Stimulated activated CD8-positive, alpha-beta memory T cell treated with anti-CD3 and anti-CD28 coated beads, Interleukin-7, amount 100 ng/mL, for 48 hours (primary cell): ENCODE measurements at regions not wholly inside any gene's neighbourhood (a gene's known extent, or its start where the extent isn't known, plus 50 kb on each side); places are given as distances from the start of the nearest gene placed in this dataset.

Source experiments
- DNase-seq, 2 donors: peaks; one replicate each; pipeline ENCODE4 v3.0.0-alpha.2; 2020; ENCODE audit warnings: low read depth in 1 of 2; ENCODE audit errors: extremely low read depth in 1 of 2

- DNase-seq, result no peak
These were observed 118.1 kb downstream of the ZNF621 start for GRCh38 chr3:40642812-40643211.

DNA sequence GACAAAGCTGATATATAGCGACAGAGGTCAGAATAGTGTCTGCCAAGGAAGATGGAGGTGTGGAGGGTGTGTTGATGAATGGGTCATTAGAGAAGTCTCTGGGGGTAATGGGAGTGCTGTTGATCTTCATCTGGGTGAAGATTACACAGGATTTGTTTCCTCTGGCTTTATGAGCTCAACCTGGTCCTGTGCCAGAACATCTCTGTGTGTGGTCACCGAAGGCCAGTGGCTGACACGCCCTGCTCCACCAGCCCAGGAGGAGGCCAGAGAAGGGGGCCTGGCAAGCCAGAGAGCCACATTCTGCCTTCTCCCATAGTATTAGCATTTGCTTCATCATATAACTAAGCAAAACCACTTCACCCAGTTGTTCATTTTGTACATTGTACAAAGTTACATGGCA, 121.1 kb downstream of the ZNF621 start:
- no peak for DNase-seq

GRCh38 chr3:40649346-40649745, 124.6 kb downstream of the ZNF621 start:
- no peak for DNase-seq

GRCh38 chr3:40652072-40652471, 127.3 kb downstream of the ZNF621 start:
- no peak for DNase-seq

- no peak for DNase-seq
These were observed 128.2 kb downstream of the ZNF621 start for GRCh38 chr3:40653001-40653400.

DNA sequence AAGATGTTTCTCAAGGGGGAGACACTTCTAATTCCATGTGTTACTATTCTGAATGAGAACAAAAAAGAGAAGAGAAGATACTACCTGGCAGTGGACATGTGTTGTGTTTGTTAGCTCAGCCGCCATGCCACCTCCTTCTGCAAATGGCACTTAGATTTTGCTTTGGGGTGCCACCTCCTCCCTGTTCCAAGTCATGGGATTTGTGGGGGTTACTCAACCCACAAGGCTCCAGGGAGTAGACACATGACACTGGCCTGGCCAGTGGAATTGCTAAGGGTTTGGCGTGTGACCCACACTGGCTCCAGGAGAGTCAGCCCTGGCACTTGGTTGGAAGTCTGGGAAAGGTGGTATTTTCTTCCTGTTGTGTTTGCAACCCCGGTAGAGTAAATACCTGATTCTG, 129.1 kb downstream of the ZNF621 start:
- no peak for DNase-seq

GRCh38 chr3:40655551-40655950, 130.8 kb downstream of the ZNF621 start:
- DNase-seq, result no peak

GRCh38 chr3:40657623-40658022, 132.9 kb downstream of the ZNF621 start:
- no peak for DNase-seq

DNA sequence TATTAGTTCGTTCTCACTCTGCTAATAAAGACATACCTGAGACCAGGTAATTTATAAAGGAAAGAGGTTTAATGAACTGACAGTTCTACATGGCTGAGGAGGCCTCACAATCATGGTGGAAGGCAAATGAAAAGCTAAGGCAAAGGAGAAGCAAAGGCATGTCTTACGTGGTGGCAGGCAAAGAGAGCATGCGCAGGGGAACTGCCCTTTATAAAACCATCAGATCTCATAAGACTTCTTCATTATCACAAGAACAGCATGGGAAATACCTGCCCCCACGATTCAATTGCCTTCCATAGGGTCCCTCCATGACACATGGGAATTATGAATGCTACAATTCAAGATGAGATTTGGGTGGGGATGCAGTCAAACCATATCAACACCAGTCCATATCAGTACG, 133.5 kb downstream of the ZNF621 start:
- DNase-seq, result no peak

- DNase-seq, result no peak
These were observed 135.8 kb downstream of the ZNF621 start for GRCh38 chr3:40660554-40660953.

- no peak for DNase-seq
These were observed 136.5 kb downstream of the ZNF621 start for GRCh38 chr3:40661284-40661683.

DNA sequence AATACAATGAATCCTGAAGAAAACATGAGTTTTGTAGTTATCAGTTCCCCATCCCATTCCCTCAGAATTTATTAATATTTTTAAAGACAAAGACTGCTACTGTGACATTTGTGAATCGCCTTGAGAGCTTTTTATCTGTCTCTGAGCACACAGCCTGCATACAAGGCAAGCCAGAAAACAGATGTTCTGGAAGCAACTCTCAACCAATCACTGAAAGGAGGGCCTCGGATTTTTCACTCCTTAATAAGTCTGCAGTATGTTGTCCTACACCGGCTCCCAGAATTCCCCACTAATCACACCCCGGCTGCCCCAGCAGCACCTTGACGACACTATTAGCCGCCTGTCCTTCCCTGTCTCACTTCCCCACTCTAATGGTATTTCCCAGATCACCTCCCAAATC, 138.5 kb downstream of the ZNF621 start:
- no peak for DNase-seq

DNA sequence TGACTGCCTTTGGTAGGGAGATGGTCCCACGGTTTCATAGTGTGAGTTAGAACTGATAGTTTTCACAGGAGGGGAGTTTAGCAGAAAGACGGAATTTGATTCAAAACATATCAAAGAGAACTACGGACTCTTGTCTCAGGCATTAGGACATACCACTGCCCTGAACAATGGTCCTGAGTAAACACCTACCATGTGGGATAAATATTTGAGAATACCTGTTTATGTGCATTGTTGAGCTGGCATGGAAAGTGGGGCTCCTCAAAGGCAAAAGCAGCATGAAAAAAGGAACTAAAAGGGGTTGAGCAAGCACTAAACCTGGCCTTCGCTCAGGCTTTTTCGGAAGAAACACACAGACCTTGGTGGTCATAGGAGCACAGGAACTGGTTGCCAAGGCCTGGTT, 144.4 kb downstream of the ZNF621 start:
- no peak for DNase-seq

DNA sequence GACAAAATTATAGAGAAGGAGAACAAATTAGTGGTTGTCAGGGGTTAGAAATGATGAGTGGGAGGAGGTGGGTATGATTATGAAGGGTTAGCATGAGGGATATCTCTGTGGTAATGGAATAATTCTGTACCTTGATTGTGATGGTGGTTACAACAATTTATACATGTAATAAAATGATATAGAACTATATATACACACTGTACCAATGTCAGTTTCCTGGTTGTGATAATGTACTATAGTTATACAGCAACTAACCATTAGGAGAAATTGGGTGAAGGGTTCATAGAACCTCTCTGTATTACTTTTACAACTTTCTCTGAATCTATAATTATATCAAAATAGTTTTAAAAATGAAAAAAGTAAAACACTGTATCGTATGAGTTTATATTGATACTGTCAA, 148.1 kb downstream of the ZNF621 start:
- DNase-seq, result no peak

GRCh38 chr3:40677321-40677720, 152.6 kb downstream of the ZNF621 start:
- DNase-seq, result no peak

- no peak for DNase-seq
These were observed 153.0 kb downstream of the ZNF621 start for GRCh38 chr3:40677749-40678148.

- no peak for DNase-seq
These were observed 154.5 kb downstream of the ZNF621 start for GRCh38 chr3:40679290-40679689.

GRCh38 chr3:40680685-40681657, 156.2 kb downstream of the ZNF621 start:
- DNase-seq, result no peak

DNA sequence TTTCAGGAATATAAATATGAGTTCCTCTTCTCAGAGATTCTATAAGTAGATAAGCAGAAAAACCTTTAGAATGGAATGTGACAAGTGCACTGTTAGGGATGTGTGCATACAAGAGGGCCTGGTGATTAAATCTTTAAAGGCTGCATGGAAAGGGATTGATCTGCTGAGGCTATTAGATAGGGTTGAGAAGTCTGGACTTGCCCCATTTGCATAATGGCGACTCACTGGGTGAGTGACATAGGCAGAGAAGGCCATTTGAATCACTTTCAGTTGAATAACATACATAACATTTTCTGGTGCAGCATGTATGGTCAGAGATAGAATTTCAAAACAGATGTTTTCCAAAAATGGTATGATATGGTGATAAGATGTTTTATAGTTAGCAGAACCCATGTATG, 156.9 kb downstream of the ZNF621 start:
- DNase-seq, result peak in 1 of 2 donors; percentile 0

- no peak for DNase-seq
These were observed 165.1 kb downstream of the ZNF621 start for GRCh38 chr3:40689837-40690236.

- no peak for DNase-seq
These were observed 166.1 kb downstream of the ZNF621 start for GRCh38 chr3:40690749-40691451.

- no peak for DNase-seq
These were observed 166.7 kb downstream of the ZNF621 start for GRCh38 chr3:40691452-40691861.
